ENCODE measurements at regions not wholly inside any gene's neighbourhood (a gene's known extent, or its start where the extent isn't known, plus 50 kb on each side); places are given as distances from the start of the nearest gene placed in this dataset.

- Histone ChIP-seq H3K4me2 (ENCODE audit: control insufficient read depth, insufficient read depth) (no peak overlapping the region), H3K4me1 (ENCODE audit: control insufficient read depth, insufficient read depth, low read length) (no peaks in the 10 kb centered on the region), H3K9me3 (replicated peaks; ENCODE audit: control insufficient read depth, insufficient read depth, low read length) (no peaks in the 10 kb centered on the region), H3K4me3 (no peak overlapping the region), H3K79me2 (ENCODE audit: control insufficient read depth, insufficient read depth, low read length) (no peaks in the 10 kb centered on the region), H3K27ac (ENCODE audit: control insufficient read depth, insufficient read depth) (no peak overlapping the region), H4K20me1 (ENCODE audit: control insufficient read depth, insufficient read depth) (no peaks in the 10 kb centered on the region), H2AFZ (ENCODE audit: control insufficient read depth, low read depth, low read length) (no peak overlapping the region), H3K27me3 (replicated peaks in 1 of 2; ENCODE audit: control insufficient read depth in 2 of 2, insufficient read depth in 2 of 2, low read length in 1 of 2) (no peaks in the 10 kb centered on the region), H3K9ac (ENCODE audit: control insufficient read depth, insufficient read depth, low read length) (no peak overlapping the region), H3K36me3 (ENCODE audit: control insufficient read depth in 2 of 2, insufficient read depth in 2 of 2, low read length in 1 of 2) (no peaks in the 10 kb centered on the region)
- CTCF ChIA-PET = no interaction called here
- RAD21 ChIA-PET (ENCODE audit: unreplicated experiment) = no interaction called here
- in situ Hi-C loops (cut with MboI) (no loop called here), intact Hi-C loops (cut with micrococcal nuclease; ENCODE audit: unreplicated experiment) (no loop called here)
- no peak for FAIRE-seq
- no peak for DNase-seq (ENCODE audit: low read depth, low spot score)
- BruUV-seq (replicated peaks) = no TSS peak
- POLR2A ChIA-PET = no interaction called here
- 35% methylated on average over 2 of the region's 2 CpGs for WGBS (ENCODE audit: insufficient coverage, insufficient replicate concordance, low lambda C conversion rate, missing lambda C conversion rate)
- ATAC-seq = no peak
- SMC1A ChIA-PET (ENCODE audit: uncharacterized antibody, unreplicated experiment) = no interaction called here
- TF ChIP-seq ZSCAN29 (IDR thresholded peaks at IDR 0.05) (no peak), BACH1 (IDR thresholded peaks at IDR 0.05; ENCODE audit: borderline replicate concordance) (no peak), SREBF2 (IDR thresholded peaks at IDR 0.05; ENCODE audit: low read length) (no peak), ZNF24 (IDR thresholded peaks at IDR 0.05) (no peak), CREB1 (IDR thresholded peaks at IDR 0.05; ENCODE audit: low read depth) (no peak), ATF2 (IDR thresholded peaks at IDR 0.05; ENCODE audit: low read length) (no peak), RELA (IDR thresholded peaks at IDR 0.05; ENCODE audit: borderline replicate concordance, partially characterized antibody) (no peak), KDM1A (IDR thresholded peaks at IDR 0.05; ENCODE audit: borderline replicate concordance) (no peak), PRDM15 (CRISPR knock-in tag; IDR thresholded peaks at IDR 0.05) (no peak), RAD21 (IDR thresholded peaks at IDR 0.05; ENCODE audit: insufficient read depth, low read depth, low read length) (no peak), NR2C1 (IDR thresholded peaks at IDR 0.05) (no peak), NFYA (IDR thresholded peaks at IDR 0.05; ENCODE audit: borderline replicate concordance, low read depth, low read length) (no peak), HDAC2 (IDR thresholded peaks at IDR 0.05) (no peak)
- TF ChIP-seq, protein P1, sequence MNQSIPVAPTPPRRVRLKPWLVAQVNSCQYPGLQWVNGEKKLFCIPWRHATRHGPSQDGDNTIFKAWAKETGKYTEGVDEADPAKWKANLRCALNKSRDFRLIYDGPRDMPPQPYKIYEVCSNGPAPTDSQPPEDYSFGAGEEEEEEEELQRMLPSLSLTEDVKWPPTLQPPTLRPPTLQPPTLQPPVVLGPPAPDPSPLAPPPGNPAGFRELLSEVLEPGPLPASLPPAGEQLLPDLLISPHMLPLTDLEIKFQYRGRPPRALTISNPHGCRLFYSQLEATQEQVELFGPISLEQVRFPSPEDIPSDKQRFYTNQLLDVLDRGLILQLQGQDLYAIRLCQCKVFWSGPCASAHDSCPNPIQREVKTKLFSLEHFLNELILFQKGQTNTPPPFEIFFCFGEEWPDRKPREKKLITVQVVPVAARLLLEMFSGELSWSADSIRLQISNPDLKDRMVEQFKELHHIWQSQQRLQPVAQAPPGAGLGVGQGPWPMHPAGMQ (IDR thresholded peaks at IDR 0.05; ENCODE audit: borderline replicate concordance) = no peak
Measured at GRCh38 chr5:161064781-161065180, 212.8 kb upstream of the ATP10B start.

Data from GM12878 (cell line).